Activated CD4-positive, alpha-beta T cell treated with anti-CD3 and anti-CD28 coated beads for 36 hours (primary cell): ENCODE measurements at regions not wholly inside any gene's neighbourhood (a gene's known extent, or its start where the extent isn't known, plus 50 kb on each side); places are given as distances from the start of the nearest gene placed in this dataset.
"Not testable (repeated sequence)": the region's sequence is repeated elsewhere in the genome, so short reads cannot be mapped to it uniquely, and the experiment has no call there.

Experiments
- ATAC-seq: fragments of 200-7000 bp; cut with Tn5 transposase; one replicate; pipeline ENCODE4 v1.10.0; 2021; ENCODE audit warnings: mild to moderate bottlenecking, moderate library complexity
- CTCF ChIA-PET: fragments of 350-600 bp; sonication (Branson Sonifier 250); formaldehyde crosslinking; loops from one replicate; lab custom pipeline; 2021; ENCODE audit warnings: antibody characterized with exemption; lab: Charles Lee
- POLR2A ChIA-PET: fragments of 350-600 bp; sonication (Branson Sonifier 250); formaldehyde crosslinking; loops from one replicate; lab custom pipeline; 2021; ENCODE audit warnings: antibody characterized with exemption, inconsistent platforms; lab: Charles Lee
- DNase-seq: peaks from one replicate; pipeline ENCODE4 v3.0.0-alpha.2; 2020
- H3K27ac Mint-ChIP-seq: one replicate; pipeline ENCODE4 v1.8.0; 2021; ENCODE audit warnings: mixed read lengths
- H3K27me3 Mint-ChIP-seq: one replicate; pipeline ENCODE4 v1.8.0; 2021; ENCODE audit warnings: mixed read lengths
- H3K36me3 Mint-ChIP-seq: one replicate; pipeline ENCODE4 v1.8.0; 2021; ENCODE audit warnings: low read depth, mixed read lengths
- H3K4me1 Mint-ChIP-seq: one replicate; pipeline ENCODE4 v1.8.0; 2021; ENCODE audit warnings: mixed read lengths
- H3K4me3 Mint-ChIP-seq: one replicate; pipeline ENCODE4 v1.8.0; 2021; ENCODE audit warnings: mild to moderate bottlenecking, moderate library complexity, mixed read lengths
- H3K9me3 Mint-ChIP-seq: one replicate; pipeline ENCODE4 v1.8.0; 2021; ENCODE audit warnings: low read depth, mixed read lengths
- intact Hi-C, 2 experiments: fragments of 100-400 bp; cut with DNase I in 1 of 2; cut with micrococcal nuclease in 1 of 2; formaldehyde crosslinking; loops; one replicate each; pipeline versions ENCODE4 v1.14.2 to v1.15.1; 2022 to 2024; cut with DNase I, micrococcal nuclease

DNA sequence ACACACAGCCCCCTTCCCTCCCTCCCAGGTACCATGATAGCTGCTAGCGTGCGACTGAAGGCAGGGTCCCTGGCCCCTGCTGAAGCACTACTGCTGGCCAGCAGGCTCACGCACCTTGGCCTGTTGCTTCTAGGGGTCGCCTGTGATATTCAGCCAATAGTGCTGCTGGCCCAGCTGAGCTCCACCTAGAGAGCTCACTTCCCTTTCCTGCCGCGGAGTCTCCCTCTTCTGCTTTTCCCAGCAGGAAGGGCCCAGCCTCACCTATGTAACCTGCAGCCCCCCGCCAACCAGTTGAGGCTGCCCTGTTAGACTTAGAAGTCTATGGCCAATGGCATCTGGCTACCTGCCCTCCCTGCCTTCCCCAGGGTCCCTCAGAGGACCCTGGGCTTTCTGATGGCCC, 175.5 kb upstream of the ZSCAN2 start:
- H3K27me3 Mint-ChIP-seq, CTCF ChIA-PET, H3K4me1 Mint-ChIP-seq, H3K4me3 Mint-ChIP-seq, H3K36me3 Mint-ChIP-seq, H3K9me3 Mint-ChIP-seq, POLR2A ChIA-PET, ATAC-seq, intact Hi-C loops, DNase-seq, H3K27ac Mint-ChIP-seq: not testable (repeated sequence)

- H3K27me3 Mint-ChIP-seq, intact Hi-C loops, CTCF ChIA-PET, POLR2A ChIA-PET, DNase-seq, H3K9me3 Mint-ChIP-seq, ATAC-seq, H3K4me1 Mint-ChIP-seq, H3K4me3 Mint-ChIP-seq, H3K36me3 Mint-ChIP-seq, H3K27ac Mint-ChIP-seq: not testable (repeated sequence)
These were observed 127.4 kb upstream of the ZSCAN2 start for GRCh38 chr15:84473305-84473877.

DNA sequence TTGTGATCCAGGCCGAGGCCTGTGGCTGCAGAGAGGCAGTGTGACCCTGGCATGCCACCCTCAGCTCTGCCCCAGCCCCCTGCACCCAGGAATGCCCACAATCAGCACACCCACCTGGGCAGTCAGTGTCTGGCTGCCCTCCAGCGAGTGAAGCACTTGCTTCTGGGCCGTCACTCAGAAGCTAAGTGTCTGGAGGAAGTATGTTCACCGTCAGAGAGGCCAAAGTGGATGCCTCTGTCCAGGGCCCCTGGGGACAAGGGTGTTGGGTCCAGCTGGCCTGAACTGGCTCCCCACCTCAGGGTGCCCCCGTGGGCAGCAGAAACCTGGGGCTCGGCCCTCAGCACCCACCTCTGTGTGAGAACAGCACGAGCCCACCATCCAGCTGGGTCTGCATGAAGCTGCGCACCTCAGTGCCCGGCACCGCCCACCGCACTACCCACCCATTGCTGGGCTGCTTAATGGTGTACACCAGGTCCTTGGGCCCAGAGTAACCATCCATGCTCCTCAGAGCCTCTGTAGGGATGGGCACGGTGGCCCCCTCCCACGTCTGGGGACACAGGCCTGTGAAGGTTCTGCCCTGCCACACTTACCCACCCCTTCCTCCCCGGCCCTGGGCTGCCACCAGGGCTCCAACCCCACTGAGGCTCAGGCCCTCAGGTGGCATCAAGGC, 124.3 kb upstream of the ZSCAN2 start:
- intact Hi-C loops, POLR2A ChIA-PET, H3K27ac Mint-ChIP-seq, H3K27me3 Mint-ChIP-seq, DNase-seq, H3K4me1 Mint-ChIP-seq, H3K4me3 Mint-ChIP-seq, H3K36me3 Mint-ChIP-seq, H3K9me3 Mint-ChIP-seq, ATAC-seq, CTCF ChIA-PET: not testable (repeated sequence)

GRCh38 chr15:84477550-84477949, 123.3 kb upstream of the ZSCAN2 start:
- peak; percentile 85 for ATAC-seq
- DNase-seq, H3K27me3 Mint-ChIP-seq, H3K4me3 Mint-ChIP-seq, CTCF ChIA-PET, H3K27ac Mint-ChIP-seq, intact Hi-C loops, POLR2A ChIA-PET, H3K4me1 Mint-ChIP-seq, H3K9me3 Mint-ChIP-seq, H3K36me3 Mint-ChIP-seq: not testable (repeated sequence)

DNA sequence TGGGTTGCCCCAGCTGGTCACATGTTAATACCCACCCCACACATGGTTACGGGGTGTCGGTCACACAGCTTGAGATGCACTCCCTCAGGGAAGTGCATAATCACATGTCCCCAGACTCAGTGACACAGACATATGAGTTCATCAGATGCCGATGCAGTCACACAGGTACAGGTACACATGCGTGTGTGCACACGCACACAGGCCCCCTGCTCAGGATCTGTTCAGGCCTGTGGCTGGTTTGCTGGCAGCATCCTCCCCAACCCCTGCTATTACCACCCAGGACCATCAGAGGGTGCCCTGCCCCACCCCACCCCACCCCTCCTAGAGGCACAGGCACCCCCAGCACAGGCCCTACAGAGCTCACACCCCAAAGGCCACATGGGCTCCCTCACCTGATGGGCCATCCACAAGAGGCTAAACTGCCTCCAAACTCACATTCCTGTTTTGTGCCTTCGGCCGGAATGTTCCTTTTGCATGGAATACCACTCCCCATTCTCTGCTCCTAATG, 120.6 kb upstream of the ZSCAN2 start:
- ATAC-seq: peak; percentile 52
- CTCF ChIA-PET, H3K27ac Mint-ChIP-seq, H3K4me1 Mint-ChIP-seq, H3K4me3 Mint-ChIP-seq, H3K27me3 Mint-ChIP-seq, POLR2A ChIA-PET, H3K36me3 Mint-ChIP-seq, DNase-seq, H3K9me3 Mint-ChIP-seq, intact Hi-C loops: not testable (repeated sequence)

- DNase-seq, H3K27me3 Mint-ChIP-seq, POLR2A ChIA-PET, H3K36me3 Mint-ChIP-seq, intact Hi-C loops, CTCF ChIA-PET, H3K27ac Mint-ChIP-seq, H3K4me1 Mint-ChIP-seq, H3K9me3 Mint-ChIP-seq, H3K4me3 Mint-ChIP-seq, ATAC-seq: not testable (repeated sequence)
These were observed 117.0 kb upstream of the ZSCAN2 start for GRCh38 chr15:84483859-84484258.

GRCh38 chr15:84500165-84500889, 100.5 kb upstream of the ZSCAN2 start:
- ATAC-seq, intact Hi-C loops, H3K27me3 Mint-ChIP-seq, CTCF ChIA-PET, H3K9me3 Mint-ChIP-seq, H3K36me3 Mint-ChIP-seq, H3K27ac Mint-ChIP-seq, H3K4me3 Mint-ChIP-seq, H3K4me1 Mint-ChIP-seq, POLR2A ChIA-PET: not testable (repeated sequence)
- peak; percentile 62 for DNase-seq

DNA sequence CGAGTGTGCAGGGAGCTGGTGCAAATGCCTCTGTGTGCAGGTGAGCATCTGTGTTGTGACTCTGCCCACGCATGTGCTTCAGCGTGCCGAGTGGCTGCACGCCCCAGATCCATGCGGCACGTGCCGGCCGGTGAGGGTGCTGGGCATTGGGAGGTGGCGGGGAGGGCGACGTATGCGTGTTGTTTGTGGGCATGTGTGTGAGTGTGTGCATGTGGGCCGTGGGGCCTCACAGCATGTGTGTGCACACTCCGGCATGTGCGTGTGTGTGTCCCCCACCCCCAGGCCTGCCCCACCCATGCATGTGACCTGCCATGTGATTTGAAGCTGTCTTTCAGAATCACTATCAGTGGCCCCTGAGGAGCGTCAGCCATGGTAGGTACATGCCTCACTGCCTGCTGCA, 97.7 kb upstream of the ZSCAN2 start:
- H3K36me3 Mint-ChIP-seq, DNase-seq, ATAC-seq, H3K27me3 Mint-ChIP-seq, intact Hi-C loops, POLR2A ChIA-PET, H3K4me3 Mint-ChIP-seq, CTCF ChIA-PET, H3K9me3 Mint-ChIP-seq, H3K27ac Mint-ChIP-seq, H3K4me1 Mint-ChIP-seq: not testable (repeated sequence)

DNA sequence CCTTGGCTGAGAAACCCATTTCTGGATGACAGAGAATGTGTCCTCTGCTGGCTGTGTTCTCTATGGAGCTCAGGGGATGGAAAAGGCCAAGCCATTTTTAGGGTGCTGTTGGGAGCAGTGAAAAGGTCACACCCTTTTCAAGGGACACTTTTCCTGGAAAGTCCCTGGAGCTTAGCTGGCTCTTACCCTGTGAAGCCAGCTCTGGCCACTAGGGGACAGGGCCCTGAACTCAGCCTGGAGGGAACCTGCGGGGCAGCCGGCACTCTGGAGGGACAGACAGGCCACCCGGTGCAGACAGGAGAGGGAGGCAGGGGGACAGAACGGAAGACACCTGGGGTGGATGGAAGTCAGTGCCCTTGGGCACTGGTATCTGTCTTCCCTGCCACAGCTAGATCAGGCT, 95.3 kb upstream of the ZSCAN2 start:
- ATAC-seq, H3K9me3 Mint-ChIP-seq, H3K27ac Mint-ChIP-seq, H3K4me1 Mint-ChIP-seq, intact Hi-C loops, CTCF ChIA-PET, H3K36me3 Mint-ChIP-seq, H3K27me3 Mint-ChIP-seq, DNase-seq, H3K4me3 Mint-ChIP-seq, POLR2A ChIA-PET: not testable (repeated sequence)

DNA sequence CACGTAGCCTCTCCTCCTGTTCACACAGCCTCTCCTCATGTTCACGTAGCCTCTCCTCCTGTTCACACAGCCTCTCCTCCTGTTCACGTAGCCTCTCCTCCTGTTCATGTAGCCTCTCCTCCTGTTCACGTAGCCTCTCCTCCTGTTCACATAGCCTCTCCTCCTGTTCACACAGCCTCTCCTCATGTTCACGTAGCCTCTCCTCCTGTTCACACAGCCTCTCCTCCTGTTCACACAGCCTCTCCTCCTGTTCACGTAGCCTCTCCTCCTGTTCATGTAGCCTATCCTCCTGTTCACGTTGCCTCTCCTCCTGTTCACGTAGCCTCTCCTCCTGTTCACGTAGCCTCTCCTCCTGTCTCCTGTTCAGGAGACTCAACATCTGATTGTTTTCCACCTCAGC, 88.5 kb upstream of the ZSCAN2 start:
- H3K4me1 Mint-ChIP-seq, CTCF ChIA-PET, H3K27me3 Mint-ChIP-seq, ATAC-seq, H3K36me3 Mint-ChIP-seq, POLR2A ChIA-PET, H3K9me3 Mint-ChIP-seq, H3K4me3 Mint-ChIP-seq, intact Hi-C loops, DNase-seq, H3K27ac Mint-ChIP-seq: not testable (repeated sequence)

DNA sequence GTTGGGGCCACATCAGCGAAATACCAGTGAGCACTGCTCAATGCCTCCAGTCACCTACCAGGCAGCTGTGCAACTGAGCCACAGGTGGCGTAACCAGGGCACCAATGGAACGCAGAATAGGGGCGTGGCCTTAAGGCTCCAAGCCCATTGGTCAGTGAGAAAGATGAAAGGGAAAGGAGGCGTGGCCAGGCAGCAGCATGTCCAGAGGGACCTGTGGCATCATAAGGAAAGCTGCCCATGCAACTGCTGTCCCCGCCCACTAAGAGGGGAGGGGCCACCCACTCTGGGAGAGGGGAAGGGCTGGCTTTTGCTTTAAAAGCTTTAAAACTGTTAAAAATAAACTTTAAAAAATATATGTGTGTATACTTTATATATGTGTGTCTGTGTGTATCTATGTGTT, 84.0 kb upstream of the ZSCAN2 start:
- CTCF ChIA-PET, H3K36me3 Mint-ChIP-seq: not testable (repeated sequence)

More for the DNA sequence above, 84.0 kb upstream of the ZSCAN2 start:
- H3K27ac Mint-ChIP-seq, intact Hi-C loops, H3K9me3 Mint-ChIP-seq, H3K4me3 Mint-ChIP-seq, H3K4me1 Mint-ChIP-seq, ATAC-seq, POLR2A ChIA-PET, H3K27me3 Mint-ChIP-seq: not testable (repeated sequence)
- DNase-seq: peak; percentile 8
